Esophagus squamous epithelium (tissue), 4 donors: ENCODE measurements at regions not wholly inside any gene's neighbourhood (a gene's known extent, or its start where the extent isn't known, plus 50 kb on each side); places are given as distances from the start of the nearest gene placed in this dataset.

Experiments used
- CTCF ChIP-seq, 6 experiments: fragments of 450-650 bp in 4 of 6; fragments of 200-600 bp in 2 of 6; sonication (generic) in 2 of 6; IDR thresholded peaks; one replicate each; pipeline ENCODE4 v1.5.1; 2016 to 2019; ENCODE audit warnings: antibody characterized with exemption in 6 of 6, mild to moderate bottlenecking in 4 of 6, moderate library complexity in 4 of 6
- POLR2A ChIP-seq, 4 donors: fragments of 450-650 bp; IDR thresholded peaks; one replicate each; pipeline ENCODE4 v1.6.1; 2017; ENCODE audit warnings: antibody characterized with exemption in 4 of 4, mild to moderate bottlenecking in 4 of 4, moderate library complexity in 3 of 4

- no peak for TF ChIP-seq CTCF (IDR thresholded peaks at IDR 0.05)
- no peak for TF ChIP-seq POLR2A (IDR thresholded peaks at IDR 0.05)
These were observed 83.7 kb upstream of the DHRSX start for GRCh38 chrX:2584251-2585157.
